Nucleus accumbens (tissue), 56 donors: ENCODE measurements at regions not wholly inside any gene's neighbourhood (a gene's known extent, or its start where the extent isn't known, plus 50 kb on each side); places are given as distances from the start of the nearest gene placed in this dataset.
"Not testable (repeated sequence)": the region's sequence is repeated elsewhere in the genome, so short reads cannot be mapped to it uniquely, and the experiment has no call there.

ENCODE experiments used
- DNase-seq, 56 donors: peaks; one replicate each; lab custom pipeline; 2025; lab: John Stamatoyannopoulos, UW

- peak in 9 of 56 donors; percentile 3 to 41 (median 13) for DNase-seq
These were observed 339.1 kb downstream of the SATB1 start for GRCh38 chr3:18086078-18086477.

DNA sequence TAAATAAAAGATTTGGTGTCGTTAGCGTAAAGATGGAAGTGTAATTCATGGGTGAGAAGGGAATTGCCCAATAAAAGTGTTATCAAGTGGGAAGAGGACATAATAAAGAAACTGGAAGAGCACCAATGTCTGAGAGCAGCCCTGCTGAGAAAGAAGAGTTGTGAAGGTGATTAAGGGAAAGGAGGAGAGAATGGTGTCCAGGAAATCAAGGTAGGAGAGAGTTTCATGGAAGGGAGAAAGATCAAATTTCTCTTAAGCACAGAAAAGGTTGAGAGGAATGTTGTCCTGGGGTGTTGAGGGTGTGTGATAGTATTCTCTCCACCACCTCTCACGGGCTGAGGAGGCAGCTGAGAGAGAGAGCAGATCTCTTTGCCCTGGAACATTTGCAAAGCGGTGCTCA, 339.7 kb downstream of the SATB1 start:
- DNase-seq, result no peak

DNA sequence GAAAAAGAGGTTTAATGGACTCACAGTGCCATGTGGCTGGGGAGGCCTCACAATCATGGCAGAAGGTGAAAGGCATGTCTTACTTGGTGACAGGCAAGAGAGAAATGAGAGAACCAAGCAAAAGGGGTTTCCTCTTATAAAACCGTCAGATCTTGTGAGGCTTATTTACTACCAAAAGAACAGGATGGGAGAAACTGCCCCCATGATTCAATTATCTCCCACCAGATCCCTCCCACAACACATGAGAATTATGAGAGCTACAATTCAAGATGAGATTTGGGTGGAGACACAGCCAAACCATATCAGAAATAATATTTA, 340.8 kb upstream of the TBC1D5 start:
- DNase-seq, result not testable (repeated sequence)

DNA sequence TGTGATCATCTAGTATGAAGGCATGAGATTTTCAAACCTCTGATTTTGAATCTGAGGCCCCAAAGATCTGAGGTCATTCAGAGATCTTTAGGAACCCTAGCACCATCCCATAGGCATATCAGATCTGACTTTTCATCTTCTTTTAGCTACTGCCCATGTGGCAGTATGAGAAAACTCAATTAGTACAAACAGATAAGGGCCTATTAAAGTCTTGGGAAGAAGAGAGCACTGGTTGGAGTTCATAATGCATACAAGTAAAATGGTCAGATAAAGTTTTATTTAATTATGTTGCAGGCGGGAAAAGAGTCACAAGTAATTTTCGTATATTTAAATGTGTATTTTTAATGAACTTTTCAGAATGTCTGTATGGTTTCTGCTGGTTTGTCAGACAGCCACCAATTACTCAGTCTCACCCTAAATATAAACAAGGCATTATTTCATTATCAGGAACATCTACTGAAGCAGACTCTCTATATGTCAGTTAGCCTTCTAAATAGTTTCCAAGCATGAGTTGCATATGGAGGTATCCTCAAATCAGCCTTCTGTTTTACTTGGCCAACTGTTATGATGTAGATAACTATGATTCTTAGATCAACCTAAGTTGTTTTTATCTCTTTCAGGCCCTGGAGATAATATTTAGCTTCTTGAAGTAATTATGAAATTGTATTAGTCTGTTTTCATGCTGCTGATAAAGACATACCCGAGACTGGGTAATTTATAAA, 340.3 kb upstream of the TBC1D5 start:
- no peak for DNase-seq

DNA sequence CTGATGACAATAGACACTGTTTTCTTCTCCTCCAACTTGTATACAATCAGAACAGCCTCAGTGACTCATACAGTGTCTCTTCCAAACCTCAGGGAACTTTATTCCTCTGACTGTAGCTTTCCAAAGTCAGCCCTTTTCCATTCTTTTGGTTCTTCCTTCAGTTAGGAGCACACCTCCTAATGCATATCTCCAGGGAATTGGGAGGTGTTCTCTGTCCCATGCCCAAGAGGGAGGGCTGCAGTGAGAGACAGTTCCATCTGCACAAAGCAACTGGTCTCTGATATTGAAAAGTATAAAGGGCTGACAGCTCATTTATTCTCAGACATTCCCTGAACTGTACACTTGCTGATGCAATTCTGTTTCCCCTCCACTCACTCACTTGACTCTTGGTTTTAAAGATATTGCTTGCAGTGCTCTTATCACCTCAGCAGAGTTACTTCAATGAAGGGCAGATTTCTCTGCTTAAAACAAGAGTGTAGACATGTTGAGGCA, 337.8 kb upstream of the TBC1D5 start:
- DNase-seq, result no peak

GRCh38 chr3:18079739-18080138, 337.3 kb upstream of the TBC1D5 start:
- peak in 7 of 56 donors; percentile 2 to 57 (median 28) for DNase-seq

DNA sequence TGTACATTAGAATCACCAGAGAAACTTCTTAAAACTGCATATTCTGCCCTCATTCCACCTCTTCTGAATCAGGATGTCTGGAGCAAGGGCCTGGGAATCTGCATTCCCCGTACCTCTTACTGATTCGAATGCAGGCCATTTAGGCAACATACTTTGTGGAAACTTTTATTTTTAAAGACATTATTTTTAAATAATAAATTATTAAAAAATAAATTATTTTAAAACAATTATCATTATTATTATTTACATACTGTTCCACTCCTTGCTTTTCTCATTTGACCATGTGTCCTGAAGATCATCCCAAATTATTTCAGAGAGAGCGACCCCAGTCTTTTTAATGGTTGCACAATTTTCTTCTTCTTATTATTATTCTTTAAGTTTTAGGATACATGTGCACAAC, 336.6 kb upstream of the TBC1D5 start:
- no peak for DNase-seq

DNA sequence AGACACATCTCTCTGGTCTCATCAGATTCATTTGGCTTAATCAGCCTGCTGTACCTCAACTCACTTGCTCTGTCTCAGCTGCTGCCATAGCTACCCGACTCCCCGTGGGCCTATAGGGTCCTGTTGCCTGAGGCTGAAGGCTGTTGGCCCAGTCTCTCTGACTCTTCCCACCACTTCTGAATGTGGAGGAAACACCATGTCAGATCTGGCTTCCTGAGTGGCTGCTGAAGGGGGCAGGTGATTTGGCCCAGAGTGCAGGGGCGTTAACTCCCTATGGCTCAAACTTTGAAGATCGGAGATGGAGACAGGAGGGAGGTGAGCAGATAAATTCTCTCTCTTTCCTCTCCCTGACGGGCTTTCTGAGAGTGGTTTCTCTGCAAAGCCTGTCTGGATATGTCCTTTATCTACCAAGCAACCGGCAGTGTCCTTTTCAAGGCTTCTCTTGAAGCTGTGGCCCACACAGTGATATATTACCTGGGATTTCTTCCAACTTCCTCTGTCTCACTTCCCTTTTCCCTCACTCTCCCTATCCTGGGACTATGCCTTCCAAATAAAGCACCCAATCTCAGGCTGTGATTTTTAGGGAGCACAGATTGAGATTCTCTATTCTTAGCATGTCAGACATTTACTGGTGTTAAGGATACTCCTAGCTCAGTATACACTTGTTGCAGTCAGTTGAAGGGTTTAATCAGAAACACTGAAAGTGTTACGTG, 334.9 kb upstream of the TBC1D5 start:
- no peak for DNase-seq

DNA sequence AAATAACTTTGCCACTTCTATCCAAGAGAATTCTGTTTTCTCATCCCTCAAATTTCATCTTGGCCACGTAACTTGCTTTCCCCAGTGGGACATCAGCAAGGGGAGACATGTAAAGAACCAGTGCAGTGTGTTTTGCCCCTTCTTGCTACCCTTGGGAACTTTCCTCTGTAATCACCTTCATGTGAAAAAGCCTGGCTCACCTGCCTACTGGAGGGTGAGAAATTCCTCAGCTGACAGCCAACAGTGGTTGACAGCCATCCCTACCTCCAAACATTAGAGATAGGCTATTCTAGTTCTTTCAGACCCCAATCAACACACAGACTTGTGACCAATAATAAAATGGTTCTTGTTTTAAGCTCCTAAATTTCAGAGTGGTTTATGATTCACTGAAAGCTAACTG, 333.9 kb upstream of the TBC1D5 start:
- DNase-seq, result no peak

- DNase-seq, result no peak
These were observed 333.4 kb upstream of the TBC1D5 start for GRCh38 chr3:18075799-18076198.

DNA sequence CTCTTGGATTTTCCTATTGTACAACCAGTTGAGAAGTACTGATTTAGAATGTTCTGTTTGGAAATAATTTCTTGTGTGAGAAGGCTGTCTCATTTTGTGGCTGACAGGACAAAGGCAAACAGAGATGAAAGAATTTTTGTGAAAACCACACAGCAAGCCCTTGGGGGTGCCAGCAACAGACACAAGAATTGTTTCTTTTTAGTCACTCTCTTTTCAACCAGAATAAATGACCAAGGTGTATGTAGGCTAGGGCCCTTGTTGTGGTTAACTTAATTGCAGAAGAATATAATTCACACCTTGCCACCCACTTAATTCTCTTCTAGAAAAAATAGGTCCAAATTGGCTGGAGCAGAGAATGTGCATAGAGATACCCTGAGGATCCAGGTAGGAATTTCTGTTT, 329.4 kb upstream of the TBC1D5 start:
- DNase-seq, result no peak

- no peak for DNase-seq
These were observed 328.5 kb upstream of the TBC1D5 start for GRCh38 chr3:18070944-18071343.

DNA sequence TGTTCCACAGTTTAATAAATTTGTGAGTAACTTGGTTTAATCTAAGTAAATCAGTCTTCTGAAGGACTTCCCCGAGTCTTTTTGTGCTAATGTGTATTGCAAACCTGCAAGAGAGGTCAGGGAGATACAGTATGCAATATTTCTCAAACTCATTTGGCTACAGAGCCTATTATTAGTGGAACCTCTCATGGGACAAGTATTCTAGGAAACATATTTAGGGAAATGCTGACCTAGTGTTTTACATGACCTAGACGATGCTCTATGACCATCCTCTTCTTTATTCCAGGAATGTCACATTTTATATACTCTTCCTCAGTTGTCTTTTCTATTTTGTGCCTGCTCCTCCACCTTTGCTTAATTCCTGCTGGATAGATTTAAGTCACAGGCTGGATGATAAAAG, 327.8 kb upstream of the TBC1D5 start:
- DNase-seq, result no peak

GRCh38 chr3:18069568-18069967, 327.1 kb upstream of the TBC1D5 start:
- no peak for DNase-seq

GRCh38 chr3:18066899-18067582, 324.6 kb upstream of the TBC1D5 start:
- DNase-seq, result no peak

DNA sequence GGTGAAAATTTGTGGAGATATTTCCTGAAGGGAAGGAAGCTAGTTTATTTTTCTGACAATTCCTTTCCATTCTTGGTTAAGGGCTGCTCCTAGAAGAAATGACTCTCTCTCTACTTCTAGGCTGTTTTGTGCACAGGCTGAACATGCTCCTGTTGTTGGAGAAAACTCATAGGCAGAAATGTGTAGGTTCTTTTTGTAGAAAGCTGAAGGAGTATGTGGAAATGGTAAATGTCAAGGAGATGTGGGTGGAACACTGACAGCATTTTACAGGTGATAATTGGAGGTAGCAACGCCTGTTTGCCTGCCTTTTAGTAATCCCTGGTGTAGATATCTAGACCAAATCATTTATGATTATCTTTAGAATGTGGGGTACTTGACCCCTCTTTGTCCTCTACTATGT, 322.2 kb upstream of the TBC1D5 start:
- DNase-seq, result peak in 4 of 56 donors; percentile 1 to 8 (median 4)

DNA sequence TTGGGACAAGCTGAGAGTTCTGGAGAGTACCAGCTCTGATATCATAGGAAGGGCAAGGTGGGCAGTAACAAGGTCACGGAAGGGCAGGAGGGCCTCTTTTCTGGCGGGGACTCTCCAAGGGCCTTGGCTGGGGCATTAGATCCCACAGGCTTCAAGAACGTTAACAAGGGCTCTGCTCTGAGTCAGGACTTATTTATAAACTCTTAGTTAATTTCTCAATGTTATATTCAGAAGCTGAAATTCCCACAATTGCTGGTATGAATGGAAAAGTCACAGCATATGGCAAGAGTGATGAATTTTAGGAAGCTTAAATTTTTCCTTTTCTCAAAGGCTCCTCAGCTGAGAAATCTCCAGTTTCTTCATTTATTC, 320.2 kb upstream of the TBC1D5 start:
- DNase-seq, result no peak

DNA sequence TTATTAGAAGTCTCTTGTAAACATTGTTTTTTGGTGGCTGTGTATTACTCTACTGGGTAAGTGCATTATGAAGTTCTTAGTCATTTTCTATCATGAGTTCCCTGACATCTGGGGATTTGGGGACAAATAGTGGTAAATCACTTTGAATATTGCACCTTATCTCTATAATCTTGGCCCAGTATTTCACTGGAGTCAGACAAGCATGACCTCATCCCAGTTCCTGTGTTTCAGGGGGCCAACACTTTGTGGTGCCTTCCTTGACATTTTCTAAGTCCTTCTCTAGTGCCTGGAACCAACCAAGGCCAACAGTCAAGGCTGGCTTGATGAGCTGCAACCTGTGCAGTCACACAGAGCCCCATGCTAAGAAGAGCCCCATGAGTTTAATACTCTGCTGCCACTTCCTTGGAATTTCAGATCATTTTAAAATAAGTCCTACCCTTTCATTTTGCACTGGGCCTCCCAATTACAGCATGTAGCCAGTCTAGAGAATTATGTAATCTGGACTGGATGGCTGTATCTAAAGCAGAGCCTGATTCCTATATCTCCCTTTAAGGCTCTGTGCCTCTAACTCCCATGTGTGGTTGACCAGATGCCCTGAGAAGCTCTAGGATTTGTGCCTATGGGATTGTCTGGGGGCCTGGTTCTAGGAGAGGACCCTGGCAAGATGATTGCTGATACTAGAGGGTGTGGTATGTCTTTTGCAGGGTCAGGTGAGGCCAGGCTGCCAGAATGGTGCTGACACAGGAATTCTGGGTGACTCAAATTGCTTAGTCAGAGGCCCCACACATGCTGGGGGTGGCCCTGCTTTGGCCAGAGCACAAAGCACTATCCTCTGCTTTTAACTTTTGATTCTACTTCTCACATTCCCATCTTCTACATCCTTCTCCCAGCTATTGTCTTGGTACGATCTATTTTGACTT, 319.6 kb upstream of the TBC1D5 start:
- no peak for DNase-seq

- DNase-seq, result no peak
These were observed 316.2 kb upstream of the TBC1D5 start for GRCh38 chr3:18058666-18059065.

- no peak for DNase-seq
These were observed 315.1 kb upstream of the TBC1D5 start for GRCh38 chr3:18057471-18058091.
